Bronchial epithelial cell (primary cell): ENCODE measurements at regions not wholly inside any gene's neighbourhood (a gene's known extent, or its start where the extent isn't known, plus 50 kb on each side); places are given as distances from the start of the nearest gene placed in this dataset.
A peak's percentile ranks its signal among the peaks of the same experiment; 100 is the strongest.

Source experiments
- DNase-seq: peaks from one replicate; pipeline ENCODE4 v3.0.0-alpha.2; 2010; ENCODE audit warnings: low read depth
- FAIRE-seq: peaks from 2 replicates; lab custom pipeline; 2011; peaks lifted over from hg19 to GRCh38; lab: Jason Lieb, UNC
- H3K27me3 ChIP-seq: 2 replicates; pipeline ENCODE4 v1.5.1; 2011; ENCODE audit warnings: low read length; ENCODE audit not compliant: control insufficient read depth, insufficient read depth
- H3K36me3 ChIP-seq: 2 replicates; pipeline ENCODE4 v1.5.1; 2011; ENCODE audit warnings: low read length; ENCODE audit not compliant: control insufficient read depth, insufficient read depth
- H3K4me3 ChIP-seq: 2 replicates; pipeline ENCODE4 v1.5.1; 2011; ENCODE audit warnings: mild to moderate bottlenecking, low read depth, low read length, control low read depth
- TF ChIP-seq, protein P1 (sequence below): IDR thresholded peaks from 2 replicates; pipeline ENCODE4 v1.5.1; 2011; ENCODE audit warnings: mild to moderate bottlenecking, moderate library complexity, low read length, control low read depth, inconsistent platforms; ENCODE audit not compliant: insufficient read depth, severe bottlenecking

GRCh38 chr1:187413405-187414169 lies 584.8 kb downstream of the PLA2G4A start:
- FAIRE-seq (no peak), DNase-seq (peak; percentile 10)
- TF ChIP-seq, protein P1, sequence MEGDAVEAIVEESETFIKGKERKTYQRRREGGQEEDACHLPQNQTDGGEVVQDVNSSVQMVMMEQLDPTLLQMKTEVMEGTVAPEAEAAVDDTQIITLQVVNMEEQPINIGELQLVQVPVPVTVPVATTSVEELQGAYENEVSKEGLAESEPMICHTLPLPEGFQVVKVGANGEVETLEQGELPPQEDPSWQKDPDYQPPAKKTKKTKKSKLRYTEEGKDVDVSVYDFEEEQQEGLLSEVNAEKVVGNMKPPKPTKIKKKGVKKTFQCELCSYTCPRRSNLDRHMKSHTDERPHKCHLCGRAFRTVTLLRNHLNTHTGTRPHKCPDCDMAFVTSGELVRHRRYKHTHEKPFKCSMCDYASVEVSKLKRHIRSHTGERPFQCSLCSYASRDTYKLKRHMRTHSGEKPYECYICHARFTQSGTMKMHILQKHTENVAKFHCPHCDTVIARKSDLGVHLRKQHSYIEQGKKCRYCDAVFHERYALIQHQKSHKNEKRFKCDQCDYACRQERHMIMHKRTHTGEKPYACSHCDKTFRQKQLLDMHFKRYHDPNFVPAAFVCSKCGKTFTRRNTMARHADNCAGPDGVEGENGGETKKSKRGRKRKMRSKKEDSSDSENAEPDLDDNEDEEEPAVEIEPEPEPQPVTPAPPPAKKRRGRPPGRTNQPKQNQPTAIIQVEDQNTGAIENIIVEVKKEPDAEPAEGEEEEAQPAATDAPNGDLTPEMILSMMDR = peak; percentile 11

DNA sequence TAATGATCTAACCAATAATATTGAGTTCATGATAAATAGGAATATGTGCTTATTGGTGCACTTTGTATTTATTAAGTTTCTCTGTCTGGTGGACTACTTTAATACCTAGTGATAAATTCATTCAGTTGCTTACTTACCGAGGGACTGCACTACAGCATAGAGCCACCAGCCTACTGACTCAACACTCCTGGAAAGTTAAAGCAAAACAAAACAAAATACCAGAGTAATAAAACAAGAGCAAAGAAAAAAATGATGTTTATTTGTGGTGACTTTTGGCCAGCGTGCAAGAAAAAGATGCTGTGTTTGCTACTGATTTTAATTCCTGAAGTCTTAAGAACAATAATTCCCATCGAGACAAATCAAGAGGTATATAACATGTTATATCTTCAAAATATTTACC lies 586.3 kb downstream of the PLA2G4A start:
- FAIRE-seq = no peak
- Histone ChIP-seq H3K4me3 (no peak overlapping the region), H3K27me3 (no peaks in the 10 kb centered on the region), H3K36me3 (no peaks in the 10 kb centered on the region)
- no peak for DNase-seq
- TF ChIP-seq, protein P1 = no peak

More at GRCh38 chr1:187413405-187414169, 584.8 kb downstream of the PLA2G4A start:
- Histone ChIP-seq H3K27me3 (no peaks in the 10 kb centered on the region), H3K4me3 (no peak overlapping the region), H3K36me3 (no peaks in the 10 kb centered on the region)

DNA sequence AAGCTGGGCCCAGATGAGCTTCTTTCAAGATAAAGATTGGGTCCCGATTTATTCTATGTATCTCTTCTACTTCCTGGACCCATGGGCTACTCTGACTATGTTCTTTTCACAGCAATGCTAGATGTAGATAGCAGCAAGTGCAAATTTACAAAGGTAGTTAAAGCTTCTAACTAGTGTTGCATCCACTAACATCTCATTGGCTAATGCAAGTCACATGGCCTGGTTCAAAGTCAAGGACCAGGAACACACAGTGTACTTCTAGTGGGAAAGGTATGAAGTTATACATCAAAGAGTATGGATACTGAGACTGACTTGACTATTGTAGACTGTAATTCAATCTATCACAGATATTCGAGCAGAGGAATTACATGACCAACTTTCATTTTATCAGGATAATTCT lies 588.8 kb downstream of the PLA2G4A start:
- TF ChIP-seq, protein P1 = no peak
- no peaks in the 10 kb centered on the region for H3K36me3 ChIP-seq
- FAIRE-seq = no peak
- H3K27me3 ChIP-seq = no peaks in the 10 kb centered on the region
- H3K4me3 ChIP-seq = no peak overlapping the region
- no peak for DNase-seq

GRCh38 chr1:187433598-187433997 lies 604.8 kb downstream of the PLA2G4A start:
- no peaks in the 10 kb centered on the region for H3K27me3 ChIP-seq
- FAIRE-seq (no peak), DNase-seq (no peak)
- no peak overlapping the region for H3K4me3 ChIP-seq
- H3K36me3 ChIP-seq = no peaks in the 10 kb centered on the region
- TF ChIP-seq, protein P1 = no peak

DNA sequence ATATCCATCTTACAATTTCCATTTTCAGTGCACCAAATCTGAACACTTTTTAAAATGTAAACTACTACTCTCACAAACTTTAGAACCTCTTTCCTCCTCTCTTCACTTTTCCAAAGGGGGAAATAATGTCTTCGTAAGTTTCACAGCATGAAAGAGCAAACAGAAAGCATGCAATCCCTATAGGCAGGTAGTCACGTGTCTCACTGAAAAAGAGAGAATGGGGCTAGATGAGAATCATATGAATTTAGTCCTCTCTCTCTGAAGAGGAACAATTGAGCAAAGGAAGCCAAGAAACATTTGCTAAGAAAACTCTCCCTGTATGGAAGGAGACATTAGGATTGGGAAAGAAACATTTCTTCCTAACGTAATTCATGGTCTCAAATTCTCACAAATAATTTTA lies 613.9 kb downstream of the PLA2G4A start:
- Histone ChIP-seq H3K36me3 (no peaks in the 10 kb centered on the region), H3K27me3 (no peaks in the 10 kb centered on the region), H3K4me3 (no peak overlapping the region)
- DNase-seq (no peak), FAIRE-seq (no peak)
- TF ChIP-seq, protein P1 = no peak
